K562 (cell line): ENCODE measurements at regions not wholly inside any gene's neighbourhood (a gene's known extent, or its start where the extent isn't known, plus 50 kb on each side); places are given as distances from the start of the nearest gene placed in this dataset.
A peak's percentile ranks its signal among the peaks of the same experiment; 100 is the strongest.

Experiments used
- CTBP1 ChIP-seq: fragments of 450-650 bp; IDR thresholded peaks from 2 replicates; pipeline ENCODE4 v1.6.1; 2016; ENCODE audit warnings: borderline replicate concordance
- HEY1 ChIP-seq: fragments of 250-450 bp; sonication (Bioruptor Pico); IDR thresholded peaks from 2 replicates; pipeline ENCODE4 v1.5.0; 2020; ENCODE audit warnings: mild to moderate bottlenecking, moderate library complexity, borderline replicate concordance
- MYC ChIP-seq, 2 experiments: fragments of 250-450 bp in 1 of 2; sonication (Bioruptor Pico) in 1 of 2; IDR thresholded peaks; 2 replicates each; pipeline versions ENCODE4 v1.5.1 to v1.6.1; 2012 to 2021; ENCODE audit warnings: low read depth in 2 of 2, borderline replicate concordance in 1 of 2, improper control_type of control experiment in 1 of 2, low read length in 1 of 2, mild to moderate bottlenecking in 1 of 2, moderate library complexity in 1 of 2
- PHB2 ChIP-seq: fragments of 450-650 bp; IDR thresholded peaks from 2 replicates; pipeline ENCODE4 v1.6.1; 2017; ENCODE audit warnings: low read depth
- POLR2B ChIP-seq: fragments of 450-650 bp; IDR thresholded peaks from 2 replicates; pipeline ENCODE4 v1.6.1; 2018; ENCODE audit warnings: low read depth; ENCODE audit not compliant: partially characterized antibody
- SIN3A ChIP-seq, 2 experiments: fragments of 150-350 bp in 1 of 2; IDR thresholded peaks; 2 replicates each; pipeline ENCODE4 v1.6.1; 2011 to 2016; ENCODE audit warnings: borderline replicate concordance in 2 of 2, low read depth in 2 of 2, low read length in 2 of 2, mild to moderate bottlenecking in 2 of 2, moderate library complexity in 2 of 2; ENCODE audit not compliant: control insufficient read depth in 1 of 2
- TAL1 ChIP-seq: fragments of 450-650 bp; IDR thresholded peaks from 2 replicates; pipeline ENCODE4 v1.6.1; 2016; ENCODE audit warnings: mild to moderate bottlenecking
- TF ChIP-seq, protein P1 (sequence below), 3 experiments: fragments of 200-800 bp in 1 of 3; fragments of 250-450 bp in 1 of 3; fragments of 450-650 bp in 1 of 3; sonication (Bioruptor Pico) in 1 of 3; sonication (Bioruptor generic) in 1 of 3; formaldehyde crosslinking in 1 of 3; IDR thresholded peaks; 2 replicates each; pipeline versions ENCODE4 v1.6.1 to v1.8.0; 2016 to 2022; ENCODE audit warnings: mild to moderate bottlenecking in 2 of 3, missing genetic modification characterization in 2 of 3, missing compliant biosample characterization in 1 of 3, moderate library complexity in 1 of 3
- TF ChIP-seq, protein P2 (sequence below): fragments of 250-450 bp; sonication (Bioruptor Pico); IDR thresholded peaks from 2 replicates; pipeline ENCODE4 v1.8.0; 2021; ENCODE audit warnings: mild to moderate bottlenecking, moderate library complexity
- TF ChIP-seq, protein P3 (sequence below): fragments of 250-450 bp; sonication (Bioruptor Pico); IDR thresholded peaks from 2 replicates; pipeline ENCODE4 v1.8.0; 2021; ENCODE audit warnings: moderate library complexity, mild to moderate bottlenecking, inconsistent platforms
- TF ChIP-seq, protein P4 (sequence below), 2 experiments: fragments of 450-650 bp; formaldehyde crosslinking in 1 of 2; IDR thresholded peaks; 2 replicates each; pipeline versions ENCODE4 v1.4.0 to v1.6.1; 2014 to 2020; ENCODE audit warnings: mild to moderate bottlenecking in 2 of 2, borderline replicate concordance in 1 of 2, low read depth in 1 of 2

DNA sequence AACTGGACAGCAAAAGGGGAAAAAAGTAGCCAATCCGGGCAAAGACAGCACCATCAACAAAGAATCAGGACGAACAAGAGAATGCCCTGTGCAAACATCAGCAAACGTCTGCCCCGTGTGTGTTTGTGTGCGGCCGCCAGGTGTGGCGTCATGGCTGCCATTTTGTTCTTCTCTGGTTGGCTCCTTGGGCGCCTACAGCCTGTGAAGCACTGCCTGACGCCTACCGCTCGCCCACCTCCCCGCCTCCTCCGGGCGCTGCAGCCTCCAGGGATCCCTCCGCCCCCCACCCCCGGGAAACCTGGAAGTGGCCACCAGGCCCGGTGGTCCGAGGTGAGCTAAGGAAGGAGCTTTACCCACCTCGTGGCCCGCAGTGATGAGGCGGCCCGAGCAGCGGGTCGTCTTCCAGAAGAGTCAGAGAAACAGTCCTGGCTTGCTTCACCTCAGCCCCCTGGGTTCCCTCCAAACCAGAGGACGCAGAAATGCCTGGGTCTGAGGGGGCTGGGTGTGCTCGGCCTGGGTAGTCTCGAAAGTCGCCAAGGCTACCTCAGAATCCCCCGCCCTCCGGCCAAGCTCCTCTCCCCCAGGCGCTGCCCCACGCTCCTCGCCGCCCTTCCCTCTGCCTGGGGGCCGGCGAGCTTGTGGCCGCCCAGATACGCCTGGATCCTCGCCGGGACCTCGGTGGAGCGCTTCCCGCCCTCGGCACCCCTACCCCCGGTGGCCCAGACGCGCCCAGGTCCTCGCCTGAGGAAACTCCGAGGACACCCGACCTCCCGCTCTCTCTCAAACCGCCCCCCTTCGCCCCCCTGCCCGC, 61.8 kb upstream of the IL6 start (continued):
- TF ChIP-seq, protein P1, sequence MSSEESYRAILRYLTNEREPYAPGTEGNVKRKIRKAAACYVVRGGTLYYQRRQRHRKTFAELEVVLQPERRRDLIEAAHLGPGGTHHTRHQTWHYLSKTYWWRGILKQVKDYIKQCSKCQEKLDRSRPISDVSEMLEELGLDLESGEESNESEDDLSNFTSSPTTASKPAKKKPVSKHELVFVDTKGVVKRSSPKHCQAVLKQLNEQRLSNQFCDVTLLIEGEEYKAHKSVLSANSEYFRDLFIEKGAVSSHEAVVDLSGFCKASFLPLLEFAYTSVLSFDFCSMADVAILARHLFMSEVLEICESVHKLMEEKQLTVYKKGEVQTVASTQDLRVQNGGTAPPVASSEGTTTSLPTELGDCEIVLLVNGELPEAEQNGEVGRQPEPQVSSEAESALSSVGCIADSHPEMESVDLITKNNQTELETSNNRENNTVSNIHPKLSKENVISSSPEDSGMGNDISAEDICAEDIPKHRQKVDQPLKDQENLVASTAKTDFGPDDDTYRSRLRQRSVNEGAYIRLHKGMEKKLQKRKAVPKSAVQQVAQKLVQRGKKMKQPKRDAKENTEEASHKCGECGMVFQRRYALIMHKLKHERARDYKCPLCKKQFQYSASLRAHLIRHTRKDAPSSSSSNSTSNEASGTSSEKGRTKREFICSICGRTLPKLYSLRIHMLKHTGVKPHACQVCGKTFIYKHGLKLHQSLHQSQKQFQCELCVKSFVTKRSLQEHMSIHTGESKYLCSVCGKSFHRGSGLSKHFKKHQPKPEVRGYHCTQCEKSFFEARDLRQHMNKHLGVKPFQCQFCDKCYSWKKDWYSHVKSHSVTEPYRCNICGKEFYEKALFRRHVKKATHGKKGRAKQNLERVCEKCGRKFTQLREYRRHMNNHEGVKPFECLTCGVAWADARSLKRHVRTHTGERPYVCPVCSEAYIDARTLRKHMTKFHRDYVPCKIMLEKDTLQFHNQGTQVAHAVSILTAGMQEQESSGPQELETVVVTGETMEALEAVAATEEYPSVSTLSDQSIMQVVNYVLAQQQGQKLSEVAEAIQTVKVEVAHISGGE (CRISPR knock-in tag; IDR thresholded peaks at IDR 0.05): no peak; a peak in 1 of 6 replicates
- TF ChIP-seq, protein P2, sequence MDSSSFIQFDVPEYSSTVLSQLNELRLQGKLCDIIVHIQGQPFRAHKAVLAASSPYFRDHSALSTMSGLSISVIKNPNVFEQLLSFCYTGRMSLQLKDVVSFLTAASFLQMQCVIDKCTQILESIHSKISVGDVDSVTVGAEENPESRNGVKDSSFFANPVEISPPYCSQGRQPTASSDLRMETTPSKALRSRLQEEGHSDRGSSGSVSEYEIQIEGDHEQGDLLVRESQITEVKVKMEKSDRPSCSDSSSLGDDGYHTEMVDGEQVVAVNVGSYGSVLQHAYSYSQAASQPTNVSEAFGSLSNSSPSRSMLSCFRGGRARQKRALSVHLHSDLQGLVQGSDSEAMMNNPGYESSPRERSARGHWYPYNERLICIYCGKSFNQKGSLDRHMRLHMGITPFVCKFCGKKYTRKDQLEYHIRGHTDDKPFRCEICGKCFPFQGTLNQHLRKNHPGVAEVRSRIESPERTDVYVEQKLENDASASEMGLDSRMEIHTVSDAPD: no peak
- TF ChIP-seq POLR2B (no peak), PHB2 (no peak), MYC (IDR thresholded peaks at IDR 0.05; ENCODE audit: low read depth, low read length) (0 out of 2 replicates have a peak, but pooled peaks have one; percentile 21), MYC (CRISPR knock-in tag; IDR thresholded peaks at IDR 0.05; ENCODE audit: borderline replicate concordance, low read depth) (0 out of 2 replicates have a peak, but pooled peaks have one; percentile 20), TAL1 (no peak), SIN3A (IDR thresholded peaks at IDR 0.05; ENCODE audit: borderline replicate concordance in 2 of 2, control insufficient read depth in 1 of 2, low read depth in 2 of 2, low read length in 2 of 2) (no peak), HEY1 (no peak), CTBP1 (no peak)
- TF ChIP-seq, protein P3, sequence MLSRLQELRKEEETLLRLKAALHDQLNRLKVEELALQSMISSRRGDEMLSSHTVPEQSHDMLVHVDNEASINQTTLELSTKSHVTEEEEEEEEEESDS (CRISPR knock-in tag): no peak
- TF ChIP-seq, protein P4, sequence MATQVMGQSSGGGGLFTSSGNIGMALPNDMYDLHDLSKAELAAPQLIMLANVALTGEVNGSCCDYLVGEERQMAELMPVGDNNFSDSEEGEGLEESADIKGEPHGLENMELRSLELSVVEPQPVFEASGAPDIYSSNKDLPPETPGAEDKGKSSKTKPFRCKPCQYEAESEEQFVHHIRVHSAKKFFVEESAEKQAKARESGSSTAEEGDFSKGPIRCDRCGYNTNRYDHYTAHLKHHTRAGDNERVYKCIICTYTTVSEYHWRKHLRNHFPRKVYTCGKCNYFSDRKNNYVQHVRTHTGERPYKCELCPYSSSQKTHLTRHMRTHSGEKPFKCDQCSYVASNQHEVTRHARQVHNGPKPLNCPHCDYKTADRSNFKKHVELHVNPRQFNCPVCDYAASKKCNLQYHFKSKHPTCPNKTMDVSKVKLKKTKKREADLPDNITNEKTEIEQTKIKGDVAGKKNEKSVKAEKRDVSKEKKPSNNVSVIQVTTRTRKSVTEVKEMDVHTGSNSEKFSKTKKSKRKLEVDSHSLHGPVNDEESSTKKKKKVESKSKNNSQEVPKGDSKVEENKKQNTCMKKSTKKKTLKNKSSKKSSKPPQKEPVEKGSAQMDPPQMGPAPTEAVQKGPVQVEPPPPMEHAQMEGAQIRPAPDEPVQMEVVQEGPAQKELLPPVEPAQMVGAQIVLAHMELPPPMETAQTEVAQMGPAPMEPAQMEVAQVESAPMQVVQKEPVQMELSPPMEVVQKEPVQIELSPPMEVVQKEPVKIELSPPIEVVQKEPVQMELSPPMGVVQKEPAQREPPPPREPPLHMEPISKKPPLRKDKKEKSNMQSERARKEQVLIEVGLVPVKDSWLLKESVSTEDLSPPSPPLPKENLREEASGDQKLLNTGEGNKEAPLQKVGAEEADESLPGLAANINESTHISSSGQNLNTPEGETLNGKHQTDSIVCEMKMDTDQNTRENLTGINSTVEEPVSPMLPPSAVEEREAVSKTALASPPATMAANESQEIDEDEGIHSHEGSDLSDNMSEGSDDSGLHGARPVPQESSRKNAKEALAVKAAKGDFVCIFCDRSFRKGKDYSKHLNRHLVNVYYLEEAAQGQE (IDR thresholded peaks at IDR 0.05; ENCODE audit: borderline replicate concordance): no peak
- TF ChIP-seq, protein P4 (CRISPR knock-in tag; IDR thresholded peaks at IDR 0.05; ENCODE audit: low read depth): no peak
